MM.1S (cell line): ENCODE measurements at regions not wholly inside any gene's neighbourhood (a gene's known extent, or its start where the extent isn't known, plus 50 kb on each side); places are given as distances from the start of the nearest gene placed in this dataset.

Experiments used
- DNase-seq: peaks from one replicate; pipeline ENCODE4 v3.0.0-alpha.2; 2015
- H2AFZ ChIP-seq: fragments of 300-600 bp; sonication (generic); 2 replicates; pipeline ENCODE4 v1.6.0; 2016; ENCODE audit warnings: antibody characterized with exemption, low read length
- H3F3A ChIP-seq: fragments of 300-600 bp; sonication (generic); 2 replicates; pipeline ENCODE4 v1.6.1; 2016; ENCODE audit warnings: mild to moderate bottlenecking, antibody characterized with exemption, low read length, moderate library complexity, mixed read lengths; ENCODE audit not compliant: insufficient read depth
- H3K27ac ChIP-seq: fragments of 300-600 bp; sonication (generic); 2 replicates; pipeline ENCODE4 v1.5.1; 2016; ENCODE audit warnings: mild to moderate bottlenecking, low read length
- H3K27me3 ChIP-seq: fragments of 300-600 bp; sonication (generic); replicated peaks from 2 replicates; pipeline ENCODE4 v1.6.0; 2016; ENCODE audit warnings: low read length; ENCODE audit not compliant: insufficient read depth
- H3K36me3 ChIP-seq: fragments of 300-600 bp; sonication (generic); replicated peaks from 2 replicates; pipeline ENCODE4 v1.6.1; 2016; ENCODE audit warnings: mild to moderate bottlenecking, low read length, mixed read lengths; ENCODE audit not compliant: insufficient read depth
- H3K4me1 ChIP-seq: fragments of 300-600 bp; sonication (generic); 2 replicates; pipeline ENCODE4 v1.6.1; 2016; ENCODE audit warnings: low read length, mixed read lengths
- H3K4me2 ChIP-seq: fragments of 300-600 bp; sonication (generic); 2 replicates; pipeline ENCODE4 v1.6.0; 2016; ENCODE audit warnings: low read depth, low read length
- H3K4me3 ChIP-seq: fragments of 300-600 bp; sonication (generic); 2 replicates; pipeline ENCODE4 v1.5.1; 2016; ENCODE audit warnings: low read length, mixed read lengths
- H3K79me2 ChIP-seq: fragments of 300-600 bp; sonication (generic); 2 replicates; pipeline ENCODE4 v1.6.1; 2016; ENCODE audit warnings: mixed run types, low read length, mixed read lengths
- H3K9ac ChIP-seq: fragments of 300-600 bp; sonication (generic); 2 replicates; pipeline ENCODE4 v1.6.1; 2016; ENCODE audit warnings: low read length, mixed read lengths
- H3K9me2 ChIP-seq: fragments of 300-600 bp; sonication (generic); replicated peaks from 2 replicates; pipeline ENCODE4 v1.6.1; 2016; ENCODE audit warnings: mild to moderate bottlenecking, low read length, mixed read lengths; ENCODE audit not compliant: insufficient read depth
- H3K9me3 ChIP-seq: fragments of 300-600 bp; sonication (generic); replicated peaks from 2 replicates; pipeline ENCODE4 v1.6.1; 2016; ENCODE audit warnings: mild to moderate bottlenecking, low read length, mixed read lengths; ENCODE audit not compliant: insufficient read depth
- H4K20me1 ChIP-seq: fragments of 300-600 bp; sonication (generic); 2 replicates; pipeline ENCODE4 v1.6.1; 2016; ENCODE audit warnings: mild to moderate bottlenecking, low read length, moderate library complexity, mixed read lengths; ENCODE audit not compliant: insufficient read depth
- EZH2 ChIP-seq: fragments of 300-600 bp; sonication (generic); optimal IDR thresholded peaks from 2 replicates; pipeline ENCODE3; 2017; ENCODE audit warnings: low read depth, mild to moderate bottlenecking, antibody characterized with exemption, low read length, mixed read lengths
- EZH2phosphoT487 ChIP-seq: fragments of 300-600 bp; sonication (generic); IDR thresholded peaks from 2 replicates; pipeline ENCODE4 v1.6.1; 2018; ENCODE audit warnings: antibody characterized with exemption, low read length
- TF ChIP-seq, protein P1 (sequence below): fragments of 300-600 bp; sonication (generic); IDR thresholded peaks from 2 replicates; pipeline ENCODE4 v1.5.1; 2016; ENCODE audit warnings: antibody characterized with exemption, low read length, mixed read lengths

DNA sequence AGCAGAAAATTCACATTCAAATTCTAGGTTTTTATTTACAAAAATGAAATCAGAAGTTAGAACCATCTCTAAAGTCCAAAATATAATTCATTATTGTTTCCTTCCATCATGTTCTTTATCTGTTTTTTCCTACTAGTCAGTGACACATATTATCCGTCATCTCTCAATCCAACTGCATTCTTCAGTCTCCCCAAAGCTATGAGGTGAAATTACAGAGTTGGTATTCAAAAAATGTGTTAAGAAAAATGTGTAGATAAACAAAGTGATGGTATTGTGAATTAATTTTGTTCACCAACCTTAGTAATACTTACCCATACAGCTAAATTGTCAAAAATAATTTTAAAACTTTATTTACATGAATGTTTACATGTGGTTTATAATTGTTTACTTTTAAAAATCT, 448.7 kb upstream of the MIR17HG start:
- no peak for DNase-seq
- TF ChIP-seq EZH2phosphoT487: no peak
- TF ChIP-seq, protein P1, sequence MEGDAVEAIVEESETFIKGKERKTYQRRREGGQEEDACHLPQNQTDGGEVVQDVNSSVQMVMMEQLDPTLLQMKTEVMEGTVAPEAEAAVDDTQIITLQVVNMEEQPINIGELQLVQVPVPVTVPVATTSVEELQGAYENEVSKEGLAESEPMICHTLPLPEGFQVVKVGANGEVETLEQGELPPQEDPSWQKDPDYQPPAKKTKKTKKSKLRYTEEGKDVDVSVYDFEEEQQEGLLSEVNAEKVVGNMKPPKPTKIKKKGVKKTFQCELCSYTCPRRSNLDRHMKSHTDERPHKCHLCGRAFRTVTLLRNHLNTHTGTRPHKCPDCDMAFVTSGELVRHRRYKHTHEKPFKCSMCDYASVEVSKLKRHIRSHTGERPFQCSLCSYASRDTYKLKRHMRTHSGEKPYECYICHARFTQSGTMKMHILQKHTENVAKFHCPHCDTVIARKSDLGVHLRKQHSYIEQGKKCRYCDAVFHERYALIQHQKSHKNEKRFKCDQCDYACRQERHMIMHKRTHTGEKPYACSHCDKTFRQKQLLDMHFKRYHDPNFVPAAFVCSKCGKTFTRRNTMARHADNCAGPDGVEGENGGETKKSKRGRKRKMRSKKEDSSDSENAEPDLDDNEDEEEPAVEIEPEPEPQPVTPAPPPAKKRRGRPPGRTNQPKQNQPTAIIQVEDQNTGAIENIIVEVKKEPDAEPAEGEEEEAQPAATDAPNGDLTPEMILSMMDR: no peak
- no peak for TF ChIP-seq EZH2

DNA sequence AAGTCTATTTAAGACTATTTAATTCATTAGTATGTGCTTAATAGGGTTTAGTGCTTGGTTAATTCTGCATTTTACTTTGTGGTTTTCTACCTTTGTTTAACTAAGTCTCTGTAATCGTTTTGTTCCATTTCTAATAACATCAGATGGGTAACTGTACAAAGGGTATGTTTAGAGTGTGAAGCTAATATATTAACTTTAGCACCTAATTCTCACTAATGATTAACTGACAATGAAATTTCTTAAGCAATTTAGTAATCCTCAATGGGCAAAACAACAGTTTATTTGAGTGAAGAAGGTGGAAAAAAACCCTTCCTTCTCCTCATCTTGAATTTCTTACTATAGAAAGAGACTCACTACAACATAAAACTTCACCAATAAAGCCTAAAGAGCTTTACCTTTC, 448.1 kb upstream of the MIR17HG start:
- H3F3A ChIP-seq: no peaks in the 10 kb centered on the region
- no peak overlapping the region for H3K9ac ChIP-seq
- H2AFZ ChIP-seq: no peak overlapping the region
- no peaks in the 10 kb centered on the region for H3K27me3 ChIP-seq
- no peaks in the 10 kb centered on the region for H3K4me1 ChIP-seq
- H3K4me3 ChIP-seq: no peak overlapping the region
- TF ChIP-seq EZH2phosphoT487 (no peak), EZH2 (no peak)
- TF ChIP-seq, protein P1: no peak
- H4K20me1 ChIP-seq: no peaks in the 10 kb centered on the region
- no peaks in the 10 kb centered on the region for H3K9me2 ChIP-seq
- no peaks in the 10 kb centered on the region for H3K79me2 ChIP-seq
- H3K9me3 ChIP-seq: no peaks in the 10 kb centered on the region
- H3K36me3 ChIP-seq: no peaks in the 10 kb centered on the region
- DNase-seq: no peak
- H3K4me2 ChIP-seq: no peak overlapping the region
- H3K27ac ChIP-seq: no peak overlapping the region

More for the DNA sequence above, 448.7 kb upstream of the MIR17HG start:
- no peak overlapping the region for H3K4me3 ChIP-seq
- no peak overlapping the region for H3K27ac ChIP-seq
- H2AFZ ChIP-seq: no peak overlapping the region
- H3K27me3 ChIP-seq: no peaks in the 10 kb centered on the region
- H3K4me2 ChIP-seq: no peak overlapping the region
- H3K9me2 ChIP-seq: no peaks in the 10 kb centered on the region
- H3K9me3 ChIP-seq: no peaks in the 10 kb centered on the region
- no peaks in the 10 kb centered on the region for H3K4me1 ChIP-seq
- H3K9ac ChIP-seq: no peak overlapping the region
- H3K79me2 ChIP-seq: no peaks in the 10 kb centered on the region
- H3F3A ChIP-seq: no peaks in the 10 kb centered on the region
- H4K20me1 ChIP-seq: no peaks in the 10 kb centered on the region
- H3K36me3 ChIP-seq: no peaks in the 10 kb centered on the region

DNA sequence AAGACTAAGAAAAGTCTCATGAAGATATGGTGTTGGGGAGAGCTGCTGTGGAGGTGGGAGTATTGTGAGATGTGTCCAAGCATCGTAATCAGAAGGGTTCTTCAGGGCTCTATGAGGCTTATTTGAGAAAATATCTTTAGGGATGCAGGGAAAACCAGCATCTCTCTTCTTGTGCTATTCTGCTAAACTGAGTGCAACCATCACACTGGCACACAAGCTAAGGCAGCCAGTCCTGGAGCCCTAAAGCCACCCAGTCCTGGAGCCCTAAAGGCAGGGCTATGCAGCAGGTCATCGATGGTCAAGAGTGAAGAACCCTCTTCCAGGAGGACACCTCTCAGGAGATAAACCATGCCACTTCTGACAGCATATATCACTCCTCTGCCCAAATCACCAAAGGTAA, 445.2 kb upstream of the MIR17HG start:
- Histone ChIP-seq H3K9me3 (no peaks in the 10 kb centered on the region), H3K79me2 (no peaks in the 10 kb centered on the region), H3F3A (no peaks in the 10 kb centered on the region), H3K9me2 (no peaks in the 10 kb centered on the region), H3K27ac (no peak overlapping the region), H2AFZ (no peak overlapping the region), H3K4me3 (no peak overlapping the region), H3K4me1 (no peaks in the 10 kb centered on the region), H4K20me1 (no peaks in the 10 kb centered on the region), H3K4me2 (no peak overlapping the region), H3K27me3 (no peaks in the 10 kb centered on the region), H3K36me3 (no peaks in the 10 kb centered on the region), H3K9ac (no peak overlapping the region)
- DNase-seq: no peak
- TF ChIP-seq EZH2phosphoT487 (no peak), EZH2 (no peak)
- TF ChIP-seq, protein P1: no peak
